Uterus (tissue), 3 donors: ENCODE measurements at regions not wholly inside any gene's neighbourhood (a gene's known extent, or its start where the extent isn't known, plus 50 kb on each side); places are given as distances from the start of the nearest gene placed in this dataset. TPM values are rescaled to one million over a fixed set of nuclear protein-coding genes. Genes with fewer than 3 reads are reported as not detected.
"Not testable (repeated sequence)": the region's sequence is repeated elsewhere in the genome, so short reads cannot be mapped to it uniquely, and the experiment has no call there.

Experiments used
- DNase-seq, 2 donors: peaks; one replicate each; pipeline ENCODE4 v3.0.0-alpha.2; 2019 to 2020
- H3K27ac ChIP-seq, 2 donors: fragments of 200-600 bp; sonication (generic); 1 replicate in 1 of 2; 2 replicates in 1 of 2; pipeline ENCODE4 v1.5.1; 2016 to 2018
- H3K27me3 ChIP-seq, 2 donors: fragments of 200-600 bp; sonication (generic); one replicate each; pipeline ENCODE4 v1.5.1; 2018 to 2019; ENCODE audit warnings: control low read depth in 1 of 2
- H3K36me3 ChIP-seq, 2 donors: fragments of 200-600 bp; sonication (generic); one replicate each; pipeline ENCODE4 v1.5.1; 2019; ENCODE audit warnings: control low read depth in 1 of 2
- H3K4me1 ChIP-seq, 2 donors: fragments of 200-600 bp; sonication (generic); one replicate each; pipeline ENCODE4 v1.5.1; 2018 to 2019; ENCODE audit warnings: control low read depth in 1 of 2
- H3K4me3 ChIP-seq, 2 donors: fragments of 200-600 bp; sonication (generic); 1 replicate in 1 of 2; 2 replicates in 1 of 2; pipeline ENCODE4 v1.5.1; 2018 to 2019; ENCODE audit warnings: mild to moderate bottlenecking in 1 of 2
- H3K9me3 ChIP-seq, 2 donors: fragments of 200-600 bp; sonication (generic); one replicate each; pipeline ENCODE4 v1.5.1; 2019; ENCODE audit warnings: control low read depth in 1 of 2
- intact Hi-C: fragments of 100-400 bp; cut with DNase I; formaldehyde crosslinking; loops from one replicate; pipeline ENCODE4 v1.15.1; 2023; ENCODE audit warnings: low total_unique reads
- microRNA-seq: library from miRNA; unstranded; fragments of <30 nt; microRNA quantifications from one replicate; pipeline ENCODE4, GENCODE V29; 2016; ENCODE audit warnings: borderline microRNAs expressed, borderline replicate concordance
- small RNA-seq: library from RNA; depleted of rRNA; stranded (forward); fragments of <200 nt; gene quantifications from one replicate; pipeline ENCODE3, GENCODE V24; 2016
- donor health status: DM: yes; HTN: yes; CAD: no.

DNA sequence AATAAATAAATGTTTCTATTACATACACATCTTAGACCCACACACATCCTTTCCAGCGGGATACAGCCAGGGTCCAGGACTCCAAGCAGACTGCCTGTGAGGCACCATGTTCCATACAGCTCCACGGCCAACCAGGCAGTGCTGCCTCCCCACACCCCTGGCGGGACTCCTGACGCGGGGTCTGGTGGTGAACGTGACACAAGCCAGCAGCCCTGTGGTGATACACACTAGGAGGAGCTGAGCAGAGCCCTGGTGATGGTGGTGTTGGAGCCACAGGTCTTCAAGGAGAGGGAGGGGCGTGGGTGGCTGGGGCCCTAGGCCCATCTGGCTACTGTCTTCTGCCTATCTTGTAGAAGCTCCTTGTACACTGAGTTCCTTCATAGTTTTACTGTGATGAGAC is 53.1 kb upstream of the LPCAT1 start:
- H3K4me1 ChIP-seq, H3K27ac ChIP-seq, DNase-seq, H3K9me3 ChIP-seq, intact Hi-C loops, H3K27me3 ChIP-seq, H3K4me3 ChIP-seq, H3K36me3 ChIP-seq: not testable (repeated sequence)

DNA sequence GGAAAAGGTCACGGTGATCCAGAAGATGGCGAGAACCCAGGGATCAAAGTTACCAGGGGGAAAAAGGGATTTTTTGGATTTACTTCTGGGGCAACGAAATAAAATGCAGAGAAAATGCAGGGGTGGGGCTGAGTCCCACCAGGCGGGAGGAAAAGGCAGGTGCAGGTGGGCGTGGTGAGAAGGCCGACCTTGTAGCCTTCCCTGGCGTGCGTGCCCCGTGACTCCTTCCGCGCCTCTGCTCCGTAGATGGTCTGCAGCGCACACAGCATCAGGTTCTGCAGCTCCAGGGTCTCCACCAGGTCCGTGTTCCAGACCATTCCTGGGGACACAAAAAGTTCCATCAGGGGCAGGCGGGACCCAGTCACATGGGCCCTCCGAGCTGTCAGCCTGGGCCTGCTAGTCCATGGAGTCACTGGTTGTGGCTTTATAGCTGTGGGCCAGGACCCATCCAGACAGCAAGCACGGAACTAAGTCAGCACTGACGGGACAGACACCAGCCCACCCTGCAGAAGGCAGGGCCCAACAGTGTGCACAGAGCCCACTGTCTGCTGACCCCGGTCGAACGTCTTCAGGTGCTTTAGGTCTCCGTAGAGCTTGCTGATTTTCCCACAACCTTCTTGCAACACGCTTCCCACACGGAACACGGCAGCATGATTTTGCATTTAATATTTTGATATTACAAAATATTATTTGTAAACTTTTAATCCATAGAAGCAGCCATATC is 52.4 kb upstream of the LPCAT1 start:
- H3K36me3 ChIP-seq, H3K4me3 ChIP-seq, H3K9me3 ChIP-seq, H3K27me3 ChIP-seq, intact Hi-C loops, H3K4me1 ChIP-seq, DNase-seq, H3K27ac ChIP-seq: not testable (repeated sequence)

DNA sequence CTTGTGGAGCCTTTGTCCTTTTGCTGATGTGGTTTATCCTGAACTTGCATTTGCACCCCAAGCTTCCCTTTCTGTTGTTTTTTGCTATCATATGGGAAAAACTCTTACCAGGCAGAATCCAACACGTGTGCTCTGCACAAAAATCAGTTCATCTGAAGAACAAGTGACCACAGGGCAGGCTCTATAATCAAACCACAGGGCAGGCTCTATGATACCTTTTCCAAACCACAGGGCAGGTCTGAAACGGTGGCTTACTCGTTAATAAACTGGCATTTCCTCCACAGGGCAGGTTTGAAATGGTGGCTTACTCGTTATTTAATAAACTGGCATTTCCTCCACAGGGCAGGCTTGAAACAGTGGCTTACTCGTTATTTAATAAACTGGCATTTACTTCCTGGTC is 51.7 kb upstream of the LPCAT1 start:
- H3K27ac ChIP-seq, H3K36me3 ChIP-seq, H3K27me3 ChIP-seq, H3K4me3 ChIP-seq, intact Hi-C loops, H3K4me1 ChIP-seq, DNase-seq, H3K9me3 ChIP-seq: not testable (repeated sequence)

DNA sequence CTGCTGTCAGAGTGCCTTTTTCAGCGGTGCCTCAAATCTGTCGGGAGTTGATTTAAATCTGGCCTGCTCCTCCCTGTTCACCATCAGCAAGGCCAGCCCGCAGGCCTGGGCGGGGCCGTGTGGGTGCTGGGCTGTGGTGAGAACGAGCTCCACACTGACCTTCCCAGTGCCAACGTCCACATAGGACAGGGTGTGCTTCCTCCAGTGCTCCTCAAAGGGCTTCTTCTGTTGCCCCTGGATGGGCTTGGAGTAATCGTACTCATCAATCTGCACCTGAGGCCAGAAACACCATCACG is 50.2 kb upstream of the LPCAT1 start:
- intact Hi-C loops, H3K4me1 ChIP-seq, H3K36me3 ChIP-seq, H3K4me3 ChIP-seq, H3K27ac ChIP-seq, H3K9me3 ChIP-seq, H3K27me3 ChIP-seq, DNase-seq: not testable (repeated sequence)

DNA sequence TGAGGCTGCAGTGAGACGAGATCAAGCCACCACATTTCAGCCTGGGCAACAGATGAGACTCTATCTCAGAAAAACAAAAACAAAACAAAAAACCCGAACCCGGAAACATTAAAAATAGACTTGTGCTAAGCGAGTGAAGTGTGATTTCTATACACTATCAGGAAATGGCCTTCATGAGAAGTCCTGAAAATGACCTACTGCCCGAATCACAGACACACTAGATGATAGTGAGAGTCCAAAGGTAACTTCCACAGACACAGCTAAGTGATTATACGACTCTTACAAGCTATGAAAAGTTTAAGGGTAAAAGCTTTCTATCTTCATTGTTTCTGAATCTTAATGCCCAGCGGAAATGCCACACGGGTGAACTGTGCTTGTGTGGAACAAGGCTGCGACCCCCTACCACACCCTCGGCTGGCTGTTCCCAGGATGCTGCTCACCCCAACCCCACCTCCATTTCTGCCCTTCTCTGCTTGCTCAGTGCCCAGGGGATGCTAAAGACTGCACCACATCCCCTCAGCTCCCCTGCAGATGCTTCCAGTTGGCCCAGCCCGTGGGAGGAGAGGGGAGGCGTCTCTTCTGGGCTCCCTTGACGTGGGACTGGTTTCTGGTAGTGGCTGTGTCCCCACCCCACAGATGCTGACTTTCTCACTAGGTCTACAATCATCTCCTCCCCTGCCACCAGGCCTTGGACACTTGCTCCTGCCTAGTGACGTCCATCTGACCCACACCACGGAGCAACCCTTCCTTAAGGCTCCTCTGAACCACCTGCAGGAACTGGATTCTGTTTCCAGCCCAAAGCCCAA is 49.7 kb upstream of the LPCAT1 start:
- DNase-seq, H3K36me3 ChIP-seq, H3K4me1 ChIP-seq, intact Hi-C loops, H3K27ac ChIP-seq, H3K4me3 ChIP-seq, H3K27me3 ChIP-seq, H3K9me3 ChIP-seq: not testable (repeated sequence)

Small RNA genes lying in the stretch of these regions (microRNA-seq; reads per million reads assigned to microRNA genes)
- not detected for gene MIR4277

Small RNA genes lying in the stretch of these regions (small RNA-seq; reads per million reads assigned to genes)
- not detected for gene AC091849.1
- not detected for gene MIR4277
